Stomach (tissue), 8 donors: ENCODE measurements at regions not wholly inside any gene's neighbourhood (a gene's known extent, or its start where the extent isn't known, plus 50 kb on each side); places are given as distances from the start of the nearest gene placed in this dataset.

ENCODE experiments used
- DNase-seq, 2 donors: peaks; one replicate each; pipeline versions ENCODE4 v3.0.0 to v3.0.0-alpha.2; 2013 to 2019
- H3K27ac ChIP-seq, 5 donors: fragments of 200-600 bp in 4 of 5; sonication (generic) in 4 of 5; one replicate each; pipeline ENCODE4 v1.5.1; 2013 to 2019; ENCODE audit warnings: mild to moderate bottlenecking in 1 of 5, moderate library complexity in 1 of 5
- H3K27me3 ChIP-seq, 3 donors: fragments of 200-600 bp; sonication (generic); one replicate each; pipeline ENCODE4 v1.5.1; 2017 to 2019; ENCODE audit warnings: mixed run types in 1 of 3
- H3K36me3 ChIP-seq, 4 donors: fragments of 200-600 bp; sonication (generic); 1 replicate in 3 of 4; 2 replicates in 1 of 4; pipeline ENCODE4 v1.5.1; 2016 to 2019
- H3K4me1 ChIP-seq, 4 donors: fragments of 200-600 bp; sonication (generic); one replicate each; pipeline ENCODE4 v1.5.1; 2016 to 2019
- H3K4me3 ChIP-seq, 4 donors: fragments of 200-600 bp; sonication (generic) in 3 of 4; one replicate each; pipeline ENCODE4 v1.5.1; 2016 to 2019; ENCODE audit warnings: mild to moderate bottlenecking in 1 of 4
- H3K9me3 ChIP-seq, 4 donors: fragments of 200-600 bp; sonication (generic); one replicate each; pipeline ENCODE4 v1.5.1; 2016 to 2019
- EP300 ChIP-seq: sonication (generic); formaldehyde crosslinking; IDR thresholded peaks from one replicate; pipeline ENCODE4 v1.6.1; 2017; ENCODE audit warnings: antibody characterized with exemption
- POLR2A ChIP-seq, 4 donors: fragments of 450-650 bp; IDR thresholded peaks; one replicate each; pipeline ENCODE4 v1.6.1; 2016; ENCODE audit warnings: antibody characterized with exemption in 4 of 4, control low read depth in 2 of 4, mild to moderate bottlenecking in 1 of 4, moderate library complexity in 1 of 4
- POLR2AphosphoS5 ChIP-seq, 3 donors: sonication (generic); formaldehyde crosslinking; IDR thresholded peaks; one replicate each; pipeline ENCODE4 v1.6.1; 2016; ENCODE audit warnings: antibody characterized with exemption in 3 of 3
- WGBS, 5 donors: extraction: QIAGEN DNeasy Blood & Tissue Kit in 3 of 5; methylation state at CpG; one replicate each; pipeline versions ENCODE4 v1.1.5 to v1.1.7; 2013 to 2018; 5-methylcytosine and 5-hydroxymethylcytosine counted together
- intact Hi-C: fragments of 100-400 bp; cut with DNase I; formaldehyde crosslinking; loops from one replicate; pipeline ENCODE4 v1.15.1; 2023; ENCODE audit warnings: low total_unique reads
- TF ChIP-seq, protein P1 (sequence below), 7 experiments: fragments of 450-650 bp in 4 of 7; fragments of 200-600 bp in 3 of 7; sonication (generic) in 3 of 7; IDR thresholded peaks; one replicate each; pipeline ENCODE4 v1.5.1; 2016 to 2019; ENCODE audit warnings: antibody characterized with exemption in 7 of 7, control low read depth in 2 of 7, mild to moderate bottlenecking in 1 of 7
- donor health status: healthy with polysubstance abuse.
- donor health status: Bipolar disorder and iron deficiency.
- donor health status: healthy.

DNA sequence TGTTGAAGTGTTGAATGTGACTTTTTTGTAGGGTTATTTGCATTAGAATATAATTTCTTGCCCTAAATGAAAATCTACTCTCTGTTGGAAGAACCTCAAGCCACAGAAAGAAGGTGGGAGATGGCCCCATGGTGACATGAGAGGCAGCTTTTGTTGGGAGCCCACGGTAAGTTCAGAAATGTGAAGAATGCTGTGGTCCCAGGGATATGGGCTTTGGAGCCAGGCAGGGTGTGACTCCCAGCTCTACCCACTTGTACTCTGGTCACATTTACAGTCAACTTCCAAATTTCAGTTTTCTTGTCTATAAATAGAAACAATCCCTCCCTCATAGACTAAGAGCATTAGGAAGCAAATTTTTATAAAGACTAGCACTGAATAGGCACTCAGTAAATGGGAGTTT is 177.8 kb downstream of the RAB28 start:
- H3K27ac ChIP-seq = no peak overlapping the region
- WGBS, 5 donors = 63 to 80% (median 71%) methylated on average over 1 of the region's 1 CpG
- DNase-seq = no peak
- TF ChIP-seq POLR2A (IDR thresholded peaks at IDR 0.05) = no peak
- TF ChIP-seq POLR2AphosphoS5 (IDR thresholded peaks at IDR 0.05) = no peak
- intact Hi-C loops = no loop called here
- peaks cover 0 to 5% (median 2%) of the 10 kb centered on the region in 4 donors for H3K9me3 ChIP-seq
- H3K36me3 ChIP-seq = no peaks in the 10 kb centered on the region
- H3K27me3 ChIP-seq = no peaks in the 10 kb centered on the region
- H3K4me1 ChIP-seq = no peaks in the 10 kb centered on the region
- no peak overlapping the region for H3K4me3 ChIP-seq

GRCh38 chr4:13302876-13303275 is 181.3 kb downstream of the RAB28 start:
- Histone ChIP-seq H3K36me3 (no peaks in the 10 kb centered on the region), H3K4me3 (no peak overlapping the region), H3K27ac (no peak overlapping the region), H3K4me1 (no peaks in the 10 kb centered on the region), H3K9me3 (peaks cover 0 to 34% (median 18%) of the 10 kb centered on the region in 4 donors), H3K27me3 (no peaks in the 10 kb centered on the region)
- no peak for DNase-seq
- WGBS, 5 donors = 73 to 88% (median 79%) methylated on average over 2 of the region's 2 CpGs
- intact Hi-C loops = no loop called here
- no peak for TF ChIP-seq EP300

- WGBS, 5 donors = 81 to 95% (median 85%) methylated on average over 2 of the region's 2 CpGs
- H3K27me3 ChIP-seq = no peaks in the 10 kb centered on the region
- H3K27ac ChIP-seq = peak overlapping the region in 1 of 5 donors; percentile 69
- intact Hi-C loops = no loop called here
- peaks cover 0 to 7% (median 0%) of the 10 kb centered on the region in 4 donors for H3K4me1 ChIP-seq
- DNase-seq = no peak
- no peaks in the 10 kb centered on the region for H3K36me3 ChIP-seq
- TF ChIP-seq POLR2AphosphoS5 (IDR thresholded peaks at IDR 0.05) (no peak), EP300 (no peak), POLR2A (IDR thresholded peaks at IDR 0.05) (no peak)
- TF ChIP-seq, protein P1, sequence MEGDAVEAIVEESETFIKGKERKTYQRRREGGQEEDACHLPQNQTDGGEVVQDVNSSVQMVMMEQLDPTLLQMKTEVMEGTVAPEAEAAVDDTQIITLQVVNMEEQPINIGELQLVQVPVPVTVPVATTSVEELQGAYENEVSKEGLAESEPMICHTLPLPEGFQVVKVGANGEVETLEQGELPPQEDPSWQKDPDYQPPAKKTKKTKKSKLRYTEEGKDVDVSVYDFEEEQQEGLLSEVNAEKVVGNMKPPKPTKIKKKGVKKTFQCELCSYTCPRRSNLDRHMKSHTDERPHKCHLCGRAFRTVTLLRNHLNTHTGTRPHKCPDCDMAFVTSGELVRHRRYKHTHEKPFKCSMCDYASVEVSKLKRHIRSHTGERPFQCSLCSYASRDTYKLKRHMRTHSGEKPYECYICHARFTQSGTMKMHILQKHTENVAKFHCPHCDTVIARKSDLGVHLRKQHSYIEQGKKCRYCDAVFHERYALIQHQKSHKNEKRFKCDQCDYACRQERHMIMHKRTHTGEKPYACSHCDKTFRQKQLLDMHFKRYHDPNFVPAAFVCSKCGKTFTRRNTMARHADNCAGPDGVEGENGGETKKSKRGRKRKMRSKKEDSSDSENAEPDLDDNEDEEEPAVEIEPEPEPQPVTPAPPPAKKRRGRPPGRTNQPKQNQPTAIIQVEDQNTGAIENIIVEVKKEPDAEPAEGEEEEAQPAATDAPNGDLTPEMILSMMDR (IDR thresholded peaks at IDR 0.05) = no peak
- H3K9me3 ChIP-seq = peaks cover 0 to 50% (median 32%) of the 10 kb centered on the region in 4 donors
- H3K4me3 ChIP-seq = no peak overlapping the region
Observed at GRCh38 chr4:13299343-13299742, 184.8 kb downstream of the RAB28 start.

GRCh38 chr4:13298655-13299054 is 185.5 kb downstream of the RAB28 start:
- DNase-seq = peak in 1 of 2 donors; percentile 82
- no peaks in the 10 kb centered on the region for H3K27me3 ChIP-seq
- intact Hi-C loops = no loop called here
- peak overlapping the region in 3 of 4 donors; percentile 8 to 24 (median 17) for H3K4me3 ChIP-seq
- H3K9me3 ChIP-seq = peaks cover 0 to 50% (median 32%) of the 10 kb centered on the region in 4 donors
- peak overlapping the region in 2 of 5 donors; percentile 3 to 69 for H3K27ac ChIP-seq
- H3K4me1 ChIP-seq = peaks cover 0 to 7% (median 0%) of the 10 kb centered on the region in 4 donors
- H3K36me3 ChIP-seq = no peaks in the 10 kb centered on the region
- peak; percentile 17 for TF ChIP-seq EP300
- TF ChIP-seq POLR2AphosphoS5 (IDR thresholded peaks at IDR 0.05) = peak in 2 of 3 donors; percentile 21 to 46
- TF ChIP-seq POLR2A (IDR thresholded peaks at IDR 0.05) = no peak
- TF ChIP-seq, protein P1 (IDR thresholded peaks at IDR 0.05) = no peak
- WGBS, 5 donors = 61 to 86% (median 82%) methylated on average over 15 of the region's 15 CpGs

DNA sequence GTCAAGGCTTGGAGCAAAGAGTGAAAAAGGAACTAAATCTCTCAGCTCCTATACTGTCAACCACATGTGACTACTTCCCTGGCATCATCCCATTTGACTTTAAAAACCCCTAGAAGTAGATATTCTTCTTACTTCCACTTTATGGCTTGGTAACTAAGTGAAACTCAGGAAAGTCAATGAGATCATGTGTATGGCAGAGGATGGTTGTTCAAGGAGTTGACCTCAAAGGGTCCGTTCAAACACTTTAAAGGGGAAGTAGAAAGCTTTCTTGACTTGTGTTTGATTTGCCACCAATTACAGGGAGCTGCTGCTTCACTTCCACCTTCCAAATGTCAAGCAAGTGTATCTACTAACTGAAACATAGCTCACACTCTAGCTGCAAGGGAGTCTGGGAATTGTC is 187.2 kb downstream of the RAB28 start:
- Histone ChIP-seq H3K4me3 (no peak overlapping the region), H3K36me3 (no peaks in the 10 kb centered on the region), H3K27ac (no peak overlapping the region), H3K4me1 (peaks cover 0 to 7% (median 0%) of the 10 kb centered on the region in 4 donors), H3K27me3 (no peaks in the 10 kb centered on the region), H3K9me3 (peaks cover 0 to 50% (median 32%) of the 10 kb centered on the region in 4 donors)
- intact Hi-C loops = no loop called here
- WGBS, 5 donors = 69 to 94% (median 82%) methylated on average over 1 of the region's 1 CpG
- DNase-seq = no peak
- TF ChIP-seq, protein P1 (IDR thresholded peaks at IDR 0.05) = no peak
- TF ChIP-seq POLR2AphosphoS5 (IDR thresholded peaks at IDR 0.05) = no peak
